Gastrocnemius medialis (tissue), 4 donors: ENCODE measurements at regions not wholly inside any gene's neighbourhood (a gene's known extent, or its start where the extent isn't known, plus 50 kb on each side); places are given as distances from the start of the nearest gene placed in this dataset.

Experiments used
- ATAC-seq, 2 donors: fragments of 150-250 bp; one replicate each; pipeline ENCODE4 v1.9.1; 2016
- DNase-seq, 2 donors: peaks; one replicate each; pipeline ENCODE4 v3.0.0-alpha.2; 2019
- H3K27ac ChIP-seq, 4 donors: fragments of 200-600 bp; sonication (generic); 1 replicate in 1 of 4; 2 replicates in 3 of 4; pipeline ENCODE4 v1.5.1; 2016 to 2018; ENCODE audit warnings: mild to moderate bottlenecking in 2 of 4, moderate library complexity in 1 of 4
- H3K27me3 ChIP-seq, 3 donors: fragments of 200-600 bp; sonication (generic) in 2 of 3; 1 replicate in 1 of 3; 2 replicates in 2 of 3; pipeline versions ENCODE4 v1.5.1 to v1.6.0; 2016 to 2019; ENCODE audit warnings: mild to moderate bottlenecking in 1 of 3, moderate library complexity in 1 of 3
- H3K36me3 ChIP-seq, 2 donors: fragments of 200-600 bp; sonication (generic) in 1 of 2; one replicate each; pipeline ENCODE4 v1.5.1; 2017 to 2018
- H3K4me1 ChIP-seq, 2 donors: fragments of 200-600 bp; sonication (generic) in 1 of 2; one replicate each; pipeline ENCODE4 v1.5.1; 2016 to 2017; ENCODE audit warnings: mild to moderate bottlenecking in 2 of 2
- H3K4me3 ChIP-seq, 4 donors: fragments of 200-600 bp; sonication (generic) in 3 of 4; 1 replicate in 1 of 4; 2 replicates in 3 of 4; pipeline ENCODE4 v1.5.1; 2016 to 2019; ENCODE audit warnings: mild to moderate bottlenecking in 2 of 4
- H3K9me3 ChIP-seq, 3 donors: fragments of 200-600 bp; sonication (generic) in 2 of 3; 1 replicate in 1 of 3; 2 replicates in 2 of 3; pipeline ENCODE4 v1.5.1; 2016 to 2019
- CTCF ChIP-seq, 5 experiments: fragments of 450-650 bp in 3 of 5; fragments of 200-600 bp in 2 of 5; sonication (generic) in 2 of 5; IDR thresholded peaks in 4 of 5; conservative IDR thresholded peaks in 1 of 5; 1 replicate in 4 of 5; 2 replicates in 1 of 5; pipeline ENCODE4 v1.5.1; 2016 to 2019; ENCODE audit warnings: antibody characterized with exemption in 5 of 5, mild to moderate bottlenecking in 3 of 5, moderate library complexity in 3 of 5
- POLR2A ChIP-seq, 2 donors: fragments of 450-650 bp; IDR thresholded peaks; one replicate each; pipeline ENCODE4 v1.6.1; 2017; ENCODE audit warnings: antibody characterized with exemption in 2 of 2, mild to moderate bottlenecking in 2 of 2, moderate library complexity in 2 of 2
- in situ Hi-C, 4 donors: fragments of 200-750 bp; cut with MboI; loops; one replicate each; pipeline versions ENCODE4 v1.15.0 to v1.8.0; 2017; ENCODE audit warnings: low sequenced_read_pairs in 4 of 4
- intact Hi-C: fragments of 100-400 bp; cut with DNase I; formaldehyde crosslinking; loops from one replicate; pipeline ENCODE4 v1.15.1; 2023; ENCODE audit warnings: low total_unique reads

- Histone ChIP-seq H3K4me1 (no peaks in the 10 kb centered on the region), H3K27ac (no peak overlapping the region), H3K36me3 (no peaks in the 10 kb centered on the region), H3K27me3 (no peaks in the 10 kb centered on the region), H3K9me3 (no peaks in the 10 kb centered on the region), H3K4me3 (no peak overlapping the region)
- TF ChIP-seq CTCF (IDR thresholded peaks at IDR 0.05 in 4 of 5, conservative IDR thresholded peaks at IDR 0.05 in 1 of 5): no peak
- TF ChIP-seq POLR2A (IDR thresholded peaks at IDR 0.05): no peak
- in situ Hi-C loops (no loop called here), intact Hi-C loops (no loop called here)
- no peak for ATAC-seq
- DNase-seq: no peak
Observed at GRCh38 chr3:94776401-94776915, 713.6 kb downstream of the NSUN3 start.

- no peak overlapping the region for H3K27ac ChIP-seq
- no peaks in the 10 kb centered on the region for H3K9me3 ChIP-seq
- in situ Hi-C loops: no loop called here
- DNase-seq (no peak), ATAC-seq (no peak)
- intact Hi-C loops: no loop called here
- TF ChIP-seq CTCF (IDR thresholded peaks at IDR 0.05 in 4 of 5, conservative IDR thresholded peaks at IDR 0.05 in 1 of 5) (no peak), POLR2A (IDR thresholded peaks at IDR 0.05) (no peak)
- H3K36me3 ChIP-seq: no peaks in the 10 kb centered on the region
- H3K4me1 ChIP-seq: no peaks in the 10 kb centered on the region
- H3K4me3 ChIP-seq: no peak overlapping the region
- no peaks in the 10 kb centered on the region for H3K27me3 ChIP-seq
Observed at GRCh38 chr3:94778289-94778688, 715.4 kb downstream of the NSUN3 start.

- in situ Hi-C loops (no loop called here), intact Hi-C loops (no loop called here)
- no peaks in the 10 kb centered on the region for H3K9me3 ChIP-seq
- no peak overlapping the region for H3K4me3 ChIP-seq
- DNase-seq (no peak), ATAC-seq (no peak)
- H3K27ac ChIP-seq: no peak overlapping the region
- H3K4me1 ChIP-seq: no peaks in the 10 kb centered on the region
- no peak for TF ChIP-seq POLR2A (IDR thresholded peaks at IDR 0.05)
- TF ChIP-seq CTCF (IDR thresholded peaks at IDR 0.05 in 4 of 5, conservative IDR thresholded peaks at IDR 0.05 in 1 of 5): no peak
- no peaks in the 10 kb centered on the region for H3K36me3 ChIP-seq
- H3K27me3 ChIP-seq: no peaks in the 10 kb centered on the region
Observed at GRCh38 chr3:94778814-94779494, 716.1 kb downstream of the NSUN3 start.

- intact Hi-C loops: no loop called here
- Histone ChIP-seq H3K27ac (no peak overlapping the region), H3K36me3 (no peaks in the 10 kb centered on the region), H3K4me3 (no peak overlapping the region), H3K27me3 (no peaks in the 10 kb centered on the region), H3K9me3 (no peaks in the 10 kb centered on the region), H3K4me1 (no peaks in the 10 kb centered on the region)
- TF ChIP-seq POLR2A (IDR thresholded peaks at IDR 0.05) (no peak), CTCF (IDR thresholded peaks at IDR 0.05 in 4 of 5, conservative IDR thresholded peaks at IDR 0.05 in 1 of 5) (no peak)
- ATAC-seq (no peak), DNase-seq (no peak)
- in situ Hi-C loops: no loop called here
Observed at GRCh38 chr3:94779699-94780098, 716.8 kb downstream of the NSUN3 start.

GRCh38 chr3:94784274-94784673 is 721.4 kb downstream of the NSUN3 start:
- H3K9me3 ChIP-seq: no peaks in the 10 kb centered on the region
- H3K4me1 ChIP-seq: no peaks in the 10 kb centered on the region
- ATAC-seq (no peak), DNase-seq (no peak)
- intact Hi-C loops: no loop called here
- H3K27ac ChIP-seq: no peak overlapping the region
- no peak for TF ChIP-seq POLR2A (IDR thresholded peaks at IDR 0.05)
- no peak for TF ChIP-seq CTCF (IDR thresholded peaks at IDR 0.05 in 4 of 5, conservative IDR thresholded peaks at IDR 0.05 in 1 of 5)
- in situ Hi-C loops: no loop called here
- H3K36me3 ChIP-seq: no peaks in the 10 kb centered on the region
- H3K27me3 ChIP-seq: no peaks in the 10 kb centered on the region
- no peak overlapping the region for H3K4me3 ChIP-seq
